ENCODE measurements at regions not wholly inside any gene's neighbourhood (a gene's known extent, or its start where the extent isn't known, plus 50 kb on each side); places are given as distances from the start of the nearest gene placed in this dataset.

DNA sequence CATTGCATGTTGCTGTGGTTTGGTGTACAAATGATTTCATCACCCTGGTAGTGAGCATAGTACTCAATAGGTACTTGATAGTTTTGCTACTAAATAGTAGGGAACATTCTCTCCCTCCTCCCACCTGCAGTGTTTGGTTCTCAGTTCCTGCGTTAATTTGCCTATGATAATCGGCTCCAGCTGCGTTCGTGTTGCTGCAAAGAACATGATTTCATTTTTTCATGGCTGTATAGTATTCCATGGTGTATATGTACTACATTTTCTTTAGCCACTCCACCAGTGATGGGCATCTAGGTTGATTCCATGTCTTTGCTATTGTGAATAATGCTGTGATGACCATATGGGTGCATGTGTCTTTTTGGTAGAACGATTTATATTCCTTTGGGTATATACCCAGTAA lies 903.4 kb downstream of the TTLL7 start:
- TF ChIP-seq, protein P1, sequence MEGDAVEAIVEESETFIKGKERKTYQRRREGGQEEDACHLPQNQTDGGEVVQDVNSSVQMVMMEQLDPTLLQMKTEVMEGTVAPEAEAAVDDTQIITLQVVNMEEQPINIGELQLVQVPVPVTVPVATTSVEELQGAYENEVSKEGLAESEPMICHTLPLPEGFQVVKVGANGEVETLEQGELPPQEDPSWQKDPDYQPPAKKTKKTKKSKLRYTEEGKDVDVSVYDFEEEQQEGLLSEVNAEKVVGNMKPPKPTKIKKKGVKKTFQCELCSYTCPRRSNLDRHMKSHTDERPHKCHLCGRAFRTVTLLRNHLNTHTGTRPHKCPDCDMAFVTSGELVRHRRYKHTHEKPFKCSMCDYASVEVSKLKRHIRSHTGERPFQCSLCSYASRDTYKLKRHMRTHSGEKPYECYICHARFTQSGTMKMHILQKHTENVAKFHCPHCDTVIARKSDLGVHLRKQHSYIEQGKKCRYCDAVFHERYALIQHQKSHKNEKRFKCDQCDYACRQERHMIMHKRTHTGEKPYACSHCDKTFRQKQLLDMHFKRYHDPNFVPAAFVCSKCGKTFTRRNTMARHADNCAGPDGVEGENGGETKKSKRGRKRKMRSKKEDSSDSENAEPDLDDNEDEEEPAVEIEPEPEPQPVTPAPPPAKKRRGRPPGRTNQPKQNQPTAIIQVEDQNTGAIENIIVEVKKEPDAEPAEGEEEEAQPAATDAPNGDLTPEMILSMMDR (IDR thresholded peaks at IDR 0.05; ENCODE audit: low read depth, low read length, poor library complexity, severe bottlenecking): no peak
- no peak for TF ChIP-seq EZH2phosphoT487 (IDR thresholded peaks at IDR 0.05; ENCODE audit: borderline replicate concordance, low read length)
